NB4 (cell line): ENCODE measurements at regions not wholly inside any gene's neighbourhood (a gene's known extent, or its start where the extent isn't known, plus 50 kb on each side); places are given as distances from the start of the nearest gene placed in this dataset.

Experiments used
- POLR2A ChIP-seq: IDR thresholded peaks from 2 replicates; pipeline ENCODE4 v1.6.1; 2011; ENCODE audit warnings: mild to moderate bottlenecking; ENCODE audit not compliant: insufficient read length; ENCODE audit errors: extremely low read depth
- TF ChIP-seq, protein P1 (sequence below): IDR thresholded peaks from one replicate; pipeline ENCODE4 v1.5.1; 2012; ENCODE audit warnings: low read depth, low read length
- TF ChIP-seq, protein P2 (sequence below): IDR thresholded peaks from 2 replicates; pipeline ENCODE4 v1.6.1; 2011; ENCODE audit warnings: low read depth, low read length

DNA sequence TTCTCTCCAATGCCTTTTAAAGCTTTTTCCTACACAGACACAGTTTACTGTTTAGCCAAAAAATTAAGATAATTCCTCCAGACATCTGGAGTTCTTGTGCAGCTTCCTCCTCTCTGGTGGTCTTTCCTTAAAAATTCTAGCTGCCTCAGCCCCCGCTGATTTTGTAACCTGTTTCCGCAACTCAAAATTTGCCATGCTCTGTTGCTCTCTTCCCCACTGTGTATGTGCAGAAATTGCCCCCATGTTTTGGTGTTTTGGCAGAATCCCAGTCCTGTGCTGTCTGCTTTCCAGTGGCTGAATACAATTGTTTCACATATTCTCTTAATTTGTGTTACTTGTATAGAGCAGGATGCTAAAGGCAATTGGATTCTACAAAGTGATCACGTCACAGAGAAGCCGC lies 151.7 kb upstream of the PRSS1 start:
- TF ChIP-seq, protein P1, sequence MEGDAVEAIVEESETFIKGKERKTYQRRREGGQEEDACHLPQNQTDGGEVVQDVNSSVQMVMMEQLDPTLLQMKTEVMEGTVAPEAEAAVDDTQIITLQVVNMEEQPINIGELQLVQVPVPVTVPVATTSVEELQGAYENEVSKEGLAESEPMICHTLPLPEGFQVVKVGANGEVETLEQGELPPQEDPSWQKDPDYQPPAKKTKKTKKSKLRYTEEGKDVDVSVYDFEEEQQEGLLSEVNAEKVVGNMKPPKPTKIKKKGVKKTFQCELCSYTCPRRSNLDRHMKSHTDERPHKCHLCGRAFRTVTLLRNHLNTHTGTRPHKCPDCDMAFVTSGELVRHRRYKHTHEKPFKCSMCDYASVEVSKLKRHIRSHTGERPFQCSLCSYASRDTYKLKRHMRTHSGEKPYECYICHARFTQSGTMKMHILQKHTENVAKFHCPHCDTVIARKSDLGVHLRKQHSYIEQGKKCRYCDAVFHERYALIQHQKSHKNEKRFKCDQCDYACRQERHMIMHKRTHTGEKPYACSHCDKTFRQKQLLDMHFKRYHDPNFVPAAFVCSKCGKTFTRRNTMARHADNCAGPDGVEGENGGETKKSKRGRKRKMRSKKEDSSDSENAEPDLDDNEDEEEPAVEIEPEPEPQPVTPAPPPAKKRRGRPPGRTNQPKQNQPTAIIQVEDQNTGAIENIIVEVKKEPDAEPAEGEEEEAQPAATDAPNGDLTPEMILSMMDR: no peak
- TF ChIP-seq POLR2A: no peak
- TF ChIP-seq, protein P2, sequence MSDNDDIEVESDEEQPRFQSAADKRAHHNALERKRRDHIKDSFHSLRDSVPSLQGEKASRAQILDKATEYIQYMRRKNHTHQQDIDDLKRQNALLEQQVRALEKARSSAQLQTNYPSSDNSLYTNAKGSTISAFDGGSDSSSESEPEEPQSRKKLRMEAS: no peak
